Natural killer cell (primary cell): ENCODE measurements at regions not wholly inside any gene's neighbourhood (a gene's known extent, or its start where the extent isn't known, plus 50 kb on each side); places are given as distances from the start of the nearest gene placed in this dataset.

ENCODE experiments used
- ATAC-seq, 3 donors: fragments of 150-1000 bp in 2 of 3; fragments of 200-7000 bp in 1 of 3; cut with Tn5 transposase; 1 replicate in 1 of 3; 2 replicates in 2 of 3; pipeline ENCODE4 v1.10.0; 2021; ENCODE audit warnings: mild to moderate bottlenecking in 2 of 3, moderate library complexity in 2 of 3
- DNase-seq, 2 donors: peaks; one replicate each; pipeline versions ENCODE4 v3.0.0 to v3.0.0-alpha.2; 2013 to 2021; ENCODE audit warnings: mixed read lengths in 1 of 2
- H3K27ac ChIP-seq: one replicate; pipeline ENCODE4 v1.5.1; 2013; ENCODE audit warnings: mild to moderate bottlenecking, low read length
- H3K27me3 ChIP-seq: one replicate; pipeline ENCODE4 v1.6.1; 2013; ENCODE audit warnings: low read length; ENCODE audit not compliant: control insufficient read depth, insufficient read depth
- H3K36me3 ChIP-seq: one replicate; pipeline ENCODE4 v1.6.1; 2013; ENCODE audit warnings: low read length; ENCODE audit not compliant: control insufficient read depth, insufficient read depth
- H3K4me1 ChIP-seq: one replicate; pipeline ENCODE4 v1.6.1; 2013; ENCODE audit warnings: low read length; ENCODE audit not compliant: control insufficient read depth, insufficient read depth
- H3K4me3 ChIP-seq: one replicate; pipeline ENCODE4 v1.5.1; 2013; ENCODE audit warnings: low read length
- H3K9me3 ChIP-seq: one replicate; pipeline ENCODE4 v1.6.1; 2013; ENCODE audit warnings: low read length; ENCODE audit not compliant: control insufficient read depth, insufficient read depth
- H3K27ac Mint-ChIP-seq, 2 donors: one replicate each; pipeline ENCODE4 v1.8.0; 2022; ENCODE audit warnings: mild to moderate bottlenecking in 2 of 2, mixed read lengths in 2 of 2, moderate library complexity in 1 of 2
- H3K27me3 Mint-ChIP-seq, 2 donors: one replicate each; pipeline ENCODE4 v1.8.0; 2022; ENCODE audit warnings: low read depth in 2 of 2, mixed read lengths in 2 of 2
- H3K36me3 Mint-ChIP-seq: one replicate; pipeline ENCODE4 v1.8.0; 2022; ENCODE audit warnings: mixed read lengths
- H3K4me1 Mint-ChIP-seq, 2 donors: one replicate each; pipeline ENCODE4 v1.8.0; 2022; ENCODE audit warnings: mixed read lengths in 2 of 2
- H3K4me3 Mint-ChIP-seq: one replicate; pipeline ENCODE4 v1.8.0; 2022; ENCODE audit warnings: mild to moderate bottlenecking, moderate library complexity, mixed read lengths
- H3K9me3 Mint-ChIP-seq, 2 donors: one replicate each; pipeline ENCODE4 v1.8.0; 2022; ENCODE audit warnings: mixed read lengths in 2 of 2
- CTCF ChIP-seq: fragments of 200-600 bp; IDR thresholded peaks from one replicate; pipeline ENCODE4 v1.8.0; 2022; ENCODE audit warnings: antibody characterized with exemption
- WGBS: methylation state at CpG from one replicate; pipeline ENCODE4 v1.1.7; 2013; ENCODE audit warnings: missing lambda C conversion rate; ENCODE audit not compliant: insufficient coverage; 5-methylcytosine and 5-hydroxymethylcytosine counted together
- intact Hi-C: fragments of 100-400 bp; cut with micrococcal nuclease; formaldehyde crosslinking; loops from one replicate; pipeline ENCODE4 v1.14.2; 2022

- WGBS = 85% methylated on average over 3 of the region's 3 CpGs
- Mint-ChIP-seq H3K9me3 (peaks cover 18 to 20% of the 10 kb centered on the region in 2 donors), H3K27ac (no peak overlapping the region), H3K27me3 (no peaks in the 10 kb centered on the region), H3K4me1 (no peaks in the 10 kb centered on the region), H3K36me3 (no peaks in the 10 kb centered on the region), H3K4me3 (no peak overlapping the region)
- Histone ChIP-seq H3K36me3 (no peaks in the 10 kb centered on the region), H3K27me3 (no peaks in the 10 kb centered on the region), H3K4me1 (no peaks in the 10 kb centered on the region), H3K9me3 (peaks cover 6% of the 10 kb centered on the region), H3K27ac (no peak overlapping the region), H3K4me3 (no peak overlapping the region)
- ATAC-seq = no peak
- no peak for DNase-seq
- intact Hi-C loops = no loop called here
- TF ChIP-seq CTCF = no peak
Observed at GRCh38 chr9:80447876-80448275, 876.1 kb downstream of the TLE4 start.

- Histone ChIP-seq H3K4me3 (no peak overlapping the region), H3K27me3 (no peaks in the 10 kb centered on the region), H3K36me3 (no peaks in the 10 kb centered on the region), H3K4me1 (no peaks in the 10 kb centered on the region), H3K27ac (no peak overlapping the region), H3K9me3 (peaks cover 4% of the 10 kb centered on the region)
- ATAC-seq (no peak), DNase-seq (no peak)
- Mint-ChIP-seq H3K36me3 (no peaks in the 10 kb centered on the region), H3K4me1 (no peaks in the 10 kb centered on the region), H3K27me3 (no peaks in the 10 kb centered on the region), H3K9me3 (peaks cover 5% of the 10 kb centered on the region in 2 donors), H3K4me3 (no peak overlapping the region), H3K27ac (no peak overlapping the region)
- intact Hi-C loops = no loop called here
- WGBS = 90% methylated on average over 6 of the region's 7 CpGs
- TF ChIP-seq CTCF = no peak
Observed at GRCh38 chr9:80440724-80441123, 869.0 kb downstream of the TLE4 start.

GRCh38 chr9:80437825-80438224 is 866.1 kb downstream of the TLE4 start:
- no peak overlapping the region for H3K4me3 ChIP-seq
- H3K27ac ChIP-seq = no peak overlapping the region
- DNase-seq (no peak), ATAC-seq (no peak)
- WGBS = 66% methylated on average over 1 of the region's 1 CpG
- H3K27me3 ChIP-seq = no peaks in the 10 kb centered on the region
- H3K9me3 Mint-ChIP-seq = peaks cover 7 to 15% of the 10 kb centered on the region in 2 donors
- H3K9me3 ChIP-seq = no peaks in the 10 kb centered on the region
- H3K4me1 Mint-ChIP-seq = no peaks in the 10 kb centered on the region
- no peaks in the 10 kb centered on the region for H3K4me1 ChIP-seq
- no peaks in the 10 kb centered on the region for H3K27me3 Mint-ChIP-seq
- TF ChIP-seq CTCF = no peak
- intact Hi-C loops = no loop called here
- no peaks in the 10 kb centered on the region for H3K36me3 Mint-ChIP-seq
- no peaks in the 10 kb centered on the region for H3K36me3 ChIP-seq
- H3K4me3 Mint-ChIP-seq = no peak overlapping the region
- no peak overlapping the region for H3K27ac Mint-ChIP-seq

GRCh38 chr9:80437091-80437640 is 865.4 kb downstream of the TLE4 start:
- DNase-seq = no peak
- Histone ChIP-seq H3K36me3 (no peaks in the 10 kb centered on the region), H3K27me3 (no peaks in the 10 kb centered on the region), H3K4me3 (no peak overlapping the region), H3K27ac (no peak overlapping the region), H3K9me3 (no peaks in the 10 kb centered on the region), H3K4me1 (no peaks in the 10 kb centered on the region)
- Mint-ChIP-seq H3K9me3 (peaks cover 7 to 14% of the 10 kb centered on the region in 2 donors), H3K27me3 (no peaks in the 10 kb centered on the region), H3K4me3 (no peak overlapping the region), H3K4me1 (no peaks in the 10 kb centered on the region), H3K36me3 (no peaks in the 10 kb centered on the region), H3K27ac (no peak overlapping the region)
- WGBS = 89% methylated on average over 2 of the region's 2 CpGs
- intact Hi-C loops = no loop called here
- TF ChIP-seq CTCF = no peak
- ATAC-seq = no peak
